Omental fat pad (tissue), 3 donors: ENCODE measurements at regions not wholly inside any gene's neighbourhood (a gene's known extent, or its start where the extent isn't known, plus 50 kb on each side); places are given as distances from the start of the nearest gene placed in this dataset.

Source experiments
- ATAC-seq: fragments of 150-250 bp; one replicate; pipeline ENCODE4 v1.9.1; 2016; ENCODE audit warnings: mild to moderate bottlenecking, moderate library complexity; ENCODE audit not compliant: low FRiP score
- DNase-seq: peaks from one replicate; pipeline ENCODE4 v3.0.0-alpha.2; 2019; ENCODE audit warnings: low spot score
- CTCF ChIP-seq, 3 donors: fragments of 450-650 bp; IDR thresholded peaks; one replicate each; pipeline ENCODE4 v1.5.1; 2016 to 2017; ENCODE audit warnings: antibody characterized with exemption in 3 of 3, mild to moderate bottlenecking in 3 of 3, moderate library complexity in 2 of 3

GRCh38 chr1:164333387-164333786 lies 225.6 kb upstream of the PBX1 start:
- TF ChIP-seq CTCF (IDR thresholded peaks at IDR 0.05) = no peak
- DNase-seq = no peak
- ATAC-seq = no peak

- DNase-seq = no peak
- no peak for TF ChIP-seq CTCF (IDR thresholded peaks at IDR 0.05)
- ATAC-seq = no peak
Measured at GRCh38 chr1:164337394-164337793, 221.6 kb upstream of the PBX1 start.

- no peak for DNase-seq
- no peak for TF ChIP-seq CTCF (IDR thresholded peaks at IDR 0.05)
- ATAC-seq = no peak
Measured at GRCh38 chr1:164337885-164338284, 221.1 kb upstream of the PBX1 start.

- no peak for TF ChIP-seq CTCF (IDR thresholded peaks at IDR 0.05)
- DNase-seq (no peak), ATAC-seq (no peak)
Measured at GRCh38 chr1:164343189-164343588, 215.8 kb upstream of the PBX1 start.

GRCh38 chr1:164347980-164348379 lies 211.0 kb upstream of the PBX1 start:
- no peak for DNase-seq
- no peak for ATAC-seq
- TF ChIP-seq CTCF (IDR thresholded peaks at IDR 0.05) = no peak

- ATAC-seq (no peak), DNase-seq (no peak)
- no peak for TF ChIP-seq CTCF (IDR thresholded peaks at IDR 0.05)
Measured at GRCh38 chr1:164356511-164356910, 202.5 kb upstream of the PBX1 start.

- no peak for TF ChIP-seq CTCF (IDR thresholded peaks at IDR 0.05)
- ATAC-seq (no peak), DNase-seq (no peak)
Measured at GRCh38 chr1:164360265-164360664, 198.7 kb upstream of the PBX1 start.
